B cell (primary cell): ENCODE measurements at regions not wholly inside any gene's neighbourhood (a gene's known extent, or its start where the extent isn't known, plus 50 kb on each side); places are given as distances from the start of the nearest gene placed in this dataset.

Source experiments
- ATAC-seq: fragments of 200-7000 bp; cut with Tn5 transposase; one replicate; pipeline ENCODE4 v1.10.0; 2021; ENCODE audit warnings: low read depth, mild to moderate bottlenecking, moderate number of reproducible peaks, moderate library complexity
- CTCF ChIA-PET: fragments of 350-600 bp; sonication (Branson Sonifier 250); formaldehyde crosslinking; loops from one replicate; lab custom pipeline; 2021; ENCODE audit warnings: antibody characterized with exemption, inconsistent platforms; lab: Charles Lee
- POLR2A ChIA-PET: fragments of 350-600 bp; sonication (Branson Sonifier 250); formaldehyde crosslinking; loops from one replicate; lab custom pipeline; 2021; ENCODE audit warnings: antibody characterized with exemption; lab: Charles Lee
- DNase-seq: peaks from one replicate; pipeline ENCODE4 v3.0.0; 2013
- H2AFZ ChIP-seq: 2 replicates; pipeline ENCODE4 v1.6.1; 2012; ENCODE audit warnings: mild to moderate bottlenecking, low read depth, low read length; ENCODE audit not compliant: insufficient read depth, poor library complexity, severe bottlenecking
- H3K27ac ChIP-seq, 2 donors: 1 replicate in 1 of 2; 2 replicates in 1 of 2; pipeline ENCODE4 v1.5.1; 2012 to 2013; ENCODE audit warnings: low read length in 2 of 2, mild to moderate bottlenecking in 2 of 2, moderate library complexity in 1 of 2
- H3K27me3 ChIP-seq, 4 experiments: fragments of 200-600 bp in 1 of 4; sonication (generic) in 1 of 4; replicated peaks in 1 of 4; 1 replicate in 2 of 4; 2 replicates in 2 of 4; pipeline versions ENCODE4 v1.6.1 to v1.7.0; 2013 to 2016; ENCODE audit warnings: low read length in 3 of 4, mild to moderate bottlenecking in 2 of 4, mixed read lengths in 1 of 4, moderate library complexity in 1 of 4; ENCODE audit not compliant: insufficient read depth in 4 of 4, control insufficient read depth in 3 of 4; ENCODE audit errors: control extremely low read depth in 1 of 4
- H3K36me3 ChIP-seq, 2 experiments: replicated peaks in 1 of 2; 1 replicate in 1 of 2; 2 replicates in 1 of 2; pipeline versions ENCODE4 v1.6.1 to v1.7.1; 2013; ENCODE audit warnings: low read length in 1 of 2; ENCODE audit not compliant: insufficient read depth in 2 of 2, control insufficient read depth in 1 of 2; ENCODE audit errors: control extremely low read depth in 1 of 2, extremely low read depth in 1 of 2
- H3K4me1 ChIP-seq, 2 donors: fragments of 200-600 bp in 1 of 2; sonication (generic) in 1 of 2; 1 replicate in 1 of 2; 2 replicates in 1 of 2; pipeline versions ENCODE4 v1.5.1 to v1.6.1; 2013 to 2017; ENCODE audit warnings: low read length in 2 of 2; ENCODE audit not compliant: control insufficient read depth in 2 of 2, insufficient read depth in 2 of 2
- H3K4me2 ChIP-seq: replicated peaks from 2 replicates; pipeline ENCODE3; 2012; ENCODE audit warnings: mild to moderate bottlenecking, low read depth, low read length; ENCODE audit not compliant: poor library complexity, severe bottlenecking
- H3K4me3 ChIP-seq, 5 experiments: fragments of 200-600 bp in 1 of 5; sonication (generic) in 1 of 5; 1 replicate in 3 of 5; 2 replicates in 2 of 5; pipeline versions ENCODE4 v1.5.1 to v1.7.0; 2011 to 2016; ENCODE audit warnings: low read length in 4 of 5, mild to moderate bottlenecking in 4 of 5, low read depth in 2 of 5, control low read depth in 1 of 5, moderate library complexity in 1 of 5; ENCODE audit not compliant: insufficient read depth in 1 of 5; ENCODE audit errors: control extremely low read depth in 1 of 5, extremely low read depth in 1 of 5
- H3K79me2 ChIP-seq: fragments of 200-600 bp; sonication (generic); one replicate; pipeline ENCODE4 v1.6.0; 2016; ENCODE audit warnings: low read length; ENCODE audit not compliant: control insufficient read depth, insufficient read depth
- H3K9ac ChIP-seq: fragments of 200-600 bp; sonication (generic); 2 replicates; pipeline ENCODE4 v1.6.1; 2017; ENCODE audit warnings: mild to moderate bottlenecking, low read length, moderate library complexity
- H3K9me3 ChIP-seq, 3 donors: one replicate each; pipeline versions ENCODE4 v1.6.1 to v1.7.1; 2013; ENCODE audit warnings: low read length in 2 of 3; ENCODE audit not compliant: control insufficient read depth in 2 of 3, insufficient read depth in 1 of 3; ENCODE audit errors: control extremely low read depth in 1 of 3
- H4K20me1 ChIP-seq: 2 replicates; pipeline ENCODE4 v1.6.0; 2012; ENCODE audit warnings: mild to moderate bottlenecking, low read length; ENCODE audit not compliant: insufficient read depth, control insufficient read depth, poor library complexity, severe bottlenecking
- H3K27ac Mint-ChIP-seq: one replicate; pipeline ENCODE4 v1.8.0; 2021; ENCODE audit warnings: mixed read lengths
- H3K27me3 Mint-ChIP-seq: one replicate; pipeline ENCODE4 v1.8.0; 2021; ENCODE audit warnings: mixed read lengths
- H3K4me1 Mint-ChIP-seq: one replicate; pipeline ENCODE4 v1.8.0; 2021; ENCODE audit warnings: mixed read lengths
- H3K4me3 Mint-ChIP-seq: one replicate; pipeline ENCODE4 v1.8.0; 2021; ENCODE audit warnings: mixed read lengths
- H3K9me3 Mint-ChIP-seq: one replicate; pipeline ENCODE4 v1.8.0; 2022; ENCODE audit warnings: mixed read lengths; ENCODE audit not compliant: insufficient read depth
- CTCF ChIP-seq: fragments of 200-600 bp; IDR thresholded peaks from one replicate; pipeline ENCODE4 v1.8.0; 2022; ENCODE audit warnings: antibody characterized with exemption, mild to moderate bottlenecking
- EZH2 ChIP-seq: IDR thresholded peaks from 2 replicates; pipeline ENCODE4 v1.6.1; 2012; ENCODE audit warnings: borderline replicate concordance, low read depth, mild to moderate bottlenecking, moderate library complexity, low read length; ENCODE audit not compliant: insufficient read depth, poor library complexity, severe bottlenecking
- WGBS: methylation state at CpG from one replicate; pipeline ENCODE4 v1.1.5; 2013; ENCODE audit warnings: missing lambda C conversion rate; ENCODE audit not compliant: insufficient coverage; 5-methylcytosine and 5-hydroxymethylcytosine counted together
- intact Hi-C: fragments of 100-400 bp; cut with micrococcal nuclease; formaldehyde crosslinking; loops from one replicate; pipeline ENCODE4 v1.10.0; 2022

GRCh38 chr6:113496166-113496565 lies 361.0 kb upstream of the MARCKS start:
- no peaks in the 10 kb centered on the region for H3K27me3 ChIP-seq
- no peak overlapping the region for H3K4me3 ChIP-seq
- H3K27me3 Mint-ChIP-seq = no peaks in the 10 kb centered on the region
- TF ChIP-seq EZH2 (no peak), CTCF (no peak)
- no peaks in the 10 kb centered on the region for H3K9me3 Mint-ChIP-seq
- no peak overlapping the region for H3K4me2 ChIP-seq
- H3K36me3 ChIP-seq = no peaks in the 10 kb centered on the region
- H3K4me1 Mint-ChIP-seq = no peaks in the 10 kb centered on the region
- no peaks in the 10 kb centered on the region for H3K9me3 ChIP-seq
- ChIA-PET POLR2A (no interaction called here), CTCF (no interaction called here)
- DNase-seq (no peak), ATAC-seq (no peak)
- H2AFZ ChIP-seq = no peak overlapping the region
- H4K20me1 ChIP-seq = no peaks in the 10 kb centered on the region
- no peaks in the 10 kb centered on the region for H3K4me1 ChIP-seq
- no peak overlapping the region for H3K27ac ChIP-seq
- intact Hi-C loops = no loop called here
- H3K27ac Mint-ChIP-seq = no peak overlapping the region
- no peaks in the 10 kb centered on the region for H3K79me2 ChIP-seq
- WGBS = 100% methylated on average over 1 of the region's 4 CpGs
- H3K9ac ChIP-seq = no peak overlapping the region
- no peak overlapping the region for H3K4me3 Mint-ChIP-seq

GRCh38 chr6:113500221-113500620 lies 356.9 kb upstream of the MARCKS start:
- POLR2A ChIA-PET = no interaction called here
- H3K9me3 ChIP-seq = no peaks in the 10 kb centered on the region

More at GRCh38 chr6:113500221-113500620, 356.9 kb upstream of the MARCKS start:
- TF ChIP-seq EZH2 (no peak), CTCF (no peak)
- Histone ChIP-seq H3K9ac (no peak overlapping the region), H4K20me1 (no peaks in the 10 kb centered on the region), H2AFZ (no peak overlapping the region), H3K27me3 (no peaks in the 10 kb centered on the region), H3K27ac (no peak overlapping the region), H3K4me1 (no peaks in the 10 kb centered on the region), H3K36me3 (no peaks in the 10 kb centered on the region), H3K4me3 (no peak overlapping the region), H3K79me2 (no peaks in the 10 kb centered on the region), H3K4me2 (no peak overlapping the region)
- CTCF ChIA-PET = no interaction called here
- no peaks in the 10 kb centered on the region for H3K27me3 Mint-ChIP-seq
- ATAC-seq = no peak
- intact Hi-C loops = no loop called here
- H3K4me3 Mint-ChIP-seq = no peak overlapping the region
- H3K4me1 Mint-ChIP-seq = no peaks in the 10 kb centered on the region
- no peak for DNase-seq
- no peaks in the 10 kb centered on the region for H3K9me3 Mint-ChIP-seq
- H3K27ac Mint-ChIP-seq = no peak overlapping the region
- WGBS = 80% methylated on average over 1 of the region's 1 CpG
